ENCODE measurements at regions not wholly inside any gene's neighbourhood (a gene's known extent, or its start where the extent isn't known, plus 50 kb on each side); places are given as distances from the start of the nearest gene placed in this dataset.

GRCh38 chr5:57698086-57698485 is 215.5 kb upstream of the ACTBL2 start:
- Histone ChIP-seq H3K4me1 (ENCODE audit: insufficient read depth, low read length) (peaks cover 28% of the 10 kb centered on the region), H3K36me3 (ENCODE audit: insufficient read depth, low read length) (no peaks in the 10 kb centered on the region), H3K9me3 (ENCODE audit: control insufficient read depth, insufficient read depth, low read length) (no peaks in the 10 kb centered on the region), H3K9ac (ENCODE audit: low read depth, low read length) (no peak overlapping the region)

- Histone ChIP-seq H3K9ac (ENCODE audit: low read depth, low read length) (no peak overlapping the region), H3K4me1 (ENCODE audit: insufficient read depth, low read length) (peaks cover 33% of the 10 kb centered on the region), H3K9me3 (ENCODE audit: control insufficient read depth, insufficient read depth, low read length) (no peaks in the 10 kb centered on the region), H3K36me3 (ENCODE audit: insufficient read depth, low read length) (no peaks in the 10 kb centered on the region)
Measured at GRCh38 chr5:57696825-57697570, 214.4 kb upstream of the ACTBL2 start.

DNA sequence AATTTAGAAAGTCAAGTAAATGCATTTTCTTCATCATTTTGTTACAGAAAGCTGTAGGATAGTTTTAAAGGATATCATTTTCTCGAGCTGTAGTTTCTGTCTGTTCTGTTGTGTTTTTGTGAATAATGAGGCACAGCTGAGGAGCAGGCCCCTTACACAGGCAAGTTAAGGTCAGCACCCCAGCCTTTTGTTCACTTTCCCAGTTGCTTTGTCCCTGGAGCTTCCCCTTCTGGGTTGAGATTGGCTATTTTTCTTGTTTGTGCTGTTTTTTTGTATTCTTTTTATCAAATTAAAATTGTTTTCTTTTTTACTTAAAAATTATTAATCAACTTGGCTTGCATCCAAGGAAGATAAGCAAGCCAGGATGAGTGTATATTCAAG is 213.8 kb upstream of the ACTBL2 start:
- Histone ChIP-seq H3K4me1 (ENCODE audit: insufficient read depth, low read length) (peaks cover 33% of the 10 kb centered on the region), H3K9me3 (ENCODE audit: control insufficient read depth, insufficient read depth, low read length) (no peaks in the 10 kb centered on the region)

GRCh38 chr5:57695706-57696388 is 213.2 kb upstream of the ACTBL2 start:
- no peak overlapping the region for H3K9ac ChIP-seq (ENCODE audit: low read depth, low read length)
- H3K36me3 ChIP-seq (ENCODE audit: insufficient read depth, low read length), result no peaks in the 10 kb centered on the region
- H3K4me1 ChIP-seq (ENCODE audit: insufficient read depth, low read length), result peaks cover 33% of the 10 kb centered on the region

More for the DNA sequence above, 213.8 kb upstream of the ACTBL2 start:
- H3K9ac ChIP-seq (ENCODE audit: low read depth, low read length), result no peak overlapping the region
- no peaks in the 10 kb centered on the region for H3K36me3 ChIP-seq (ENCODE audit: insufficient read depth, low read length)

GRCh38 chr5:57695179-57695578 is 212.6 kb upstream of the ACTBL2 start:
- H3K4me1 ChIP-seq (ENCODE audit: insufficient read depth, low read length), result peaks cover 33% of the 10 kb centered on the region

More at GRCh38 chr5:57695706-57696388, 213.2 kb upstream of the ACTBL2 start:
- no peaks in the 10 kb centered on the region for H3K9me3 ChIP-seq (ENCODE audit: control insufficient read depth, insufficient read depth, low read length)

GRCh38 chr5:57693488-57694305 is 211.1 kb upstream of the ACTBL2 start:
- H3K9ac ChIP-seq (ENCODE audit: low read depth, low read length), result no peak overlapping the region
- H3K4me1 ChIP-seq (ENCODE audit: insufficient read depth, low read length), result peaks cover 22% of the 10 kb centered on the region
- H3K36me3 ChIP-seq (ENCODE audit: insufficient read depth, low read length), result no peaks in the 10 kb centered on the region
- no peaks in the 10 kb centered on the region for H3K9me3 ChIP-seq (ENCODE audit: control insufficient read depth, insufficient read depth, low read length)

More at GRCh38 chr5:57695179-57695578, 212.6 kb upstream of the ACTBL2 start:
- H3K9ac ChIP-seq (ENCODE audit: low read depth, low read length), result no peak overlapping the region
- no peaks in the 10 kb centered on the region for H3K9me3 ChIP-seq (ENCODE audit: control insufficient read depth, insufficient read depth, low read length)
- H3K36me3 ChIP-seq (ENCODE audit: insufficient read depth, low read length), result no peaks in the 10 kb centered on the region

- no peaks in the 10 kb centered on the region for H3K9me3 ChIP-seq (ENCODE audit: control insufficient read depth, insufficient read depth, low read length)
- no peaks in the 10 kb centered on the region for H3K36me3 ChIP-seq (ENCODE audit: insufficient read depth, low read length)
- H3K9ac ChIP-seq (ENCODE audit: low read depth, low read length), result no peak overlapping the region
- peaks cover 16% of the 10 kb centered on the region for H3K4me1 ChIP-seq (ENCODE audit: insufficient read depth, low read length)
Measured at GRCh38 chr5:57692582-57693487, 210.2 kb upstream of the ACTBL2 start.

DNA sequence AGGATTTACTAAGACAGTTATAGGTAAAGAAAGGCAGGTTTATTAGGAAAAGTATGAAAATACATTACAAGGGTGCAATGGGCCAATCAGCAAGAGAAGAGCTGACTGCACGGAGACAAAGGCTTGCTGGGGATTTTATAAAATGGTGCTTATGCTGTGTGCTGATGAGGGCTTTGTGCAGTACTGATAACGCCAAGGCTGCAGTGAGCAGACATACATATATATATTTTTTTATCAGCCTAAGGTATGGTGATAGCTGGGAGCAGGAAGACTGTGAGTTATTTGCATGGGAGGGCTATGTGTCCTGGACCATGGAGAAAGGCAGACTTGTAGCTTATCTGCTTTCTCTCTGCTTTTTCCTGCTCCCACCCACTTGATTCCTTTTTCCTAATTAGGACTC is 208.1 kb upstream of the ACTBL2 start:
- peaks cover 16% of the 10 kb centered on the region for H3K4me1 ChIP-seq (ENCODE audit: insufficient read depth, low read length)
- H3K9me3 ChIP-seq (ENCODE audit: control insufficient read depth, insufficient read depth, low read length), result no peaks in the 10 kb centered on the region
- H3K9ac ChIP-seq (ENCODE audit: low read depth, low read length), result no peak overlapping the region
- H3K36me3 ChIP-seq (ENCODE audit: insufficient read depth, low read length), result no peaks in the 10 kb centered on the region

- H3K4me1 ChIP-seq (ENCODE audit: insufficient read depth, low read length), result peaks cover 2% of the 10 kb centered on the region
- no peaks in the 10 kb centered on the region for H3K36me3 ChIP-seq (ENCODE audit: insufficient read depth, low read length)
- H3K9ac ChIP-seq (ENCODE audit: low read depth, low read length), result no peak overlapping the region
- H3K9me3 ChIP-seq (ENCODE audit: control insufficient read depth, insufficient read depth, low read length), result no peaks in the 10 kb centered on the region
Measured at GRCh38 chr5:57687596-57687995, 205.0 kb upstream of the ACTBL2 start.

GRCh38 chr5:57685516-57686255 is 203.1 kb upstream of the ACTBL2 start:
- no peaks in the 10 kb centered on the region; the same call in 1 of the 2 replicates for H3K4me1 ChIP-seq (ENCODE audit: insufficient read depth, low read length)
- H3K36me3 ChIP-seq (ENCODE audit: insufficient read depth, low read length), result no peaks in the 10 kb centered on the region
- no peaks in the 10 kb centered on the region for H3K9me3 ChIP-seq (ENCODE audit: control insufficient read depth, insufficient read depth, low read length)
- no peak overlapping the region for H3K9ac ChIP-seq (ENCODE audit: low read depth, low read length)

- Histone ChIP-seq H3K9me3 (ENCODE audit: control insufficient read depth, insufficient read depth, low read length) (no peaks in the 10 kb centered on the region), H3K4me1 (ENCODE audit: insufficient read depth, low read length) (no peaks in the 10 kb centered on the region), H3K36me3 (ENCODE audit: insufficient read depth, low read length) (no peaks in the 10 kb centered on the region), H3K9ac (ENCODE audit: low read depth, low read length) (no peak overlapping the region)
Measured at GRCh38 chr5:57684299-57684702, 201.7 kb upstream of the ACTBL2 start.

GRCh38 chr5:57683036-57683630 is 200.5 kb upstream of the ACTBL2 start:
- H3K9ac ChIP-seq (ENCODE audit: low read depth, low read length), result no peak overlapping the region
- no peaks in the 10 kb centered on the region for H3K9me3 ChIP-seq (ENCODE audit: control insufficient read depth, insufficient read depth, low read length)
- H3K4me1 ChIP-seq (ENCODE audit: insufficient read depth, low read length), result no peaks in the 10 kb centered on the region
- no peaks in the 10 kb centered on the region for H3K36me3 ChIP-seq (ENCODE audit: insufficient read depth, low read length)

GRCh38 chr5:57681942-57682341 is 199.3 kb upstream of the ACTBL2 start:
- no peaks in the 10 kb centered on the region for H3K36me3 ChIP-seq (ENCODE audit: insufficient read depth, low read length)
- H3K9ac ChIP-seq (ENCODE audit: low read depth, low read length), result no peak overlapping the region
- no peaks in the 10 kb centered on the region for H3K4me1 ChIP-seq (ENCODE audit: insufficient read depth, low read length)
- H3K9me3 ChIP-seq (ENCODE audit: control insufficient read depth, insufficient read depth, low read length), result no peaks in the 10 kb centered on the region

All from ES-I3 (cell line).